Naive thymus-derived CD8-positive, alpha-beta T cell (primary cell): ENCODE measurements at regions not wholly inside any gene's neighbourhood (a gene's known extent, or its start where the extent isn't known, plus 50 kb on each side); places are given as distances from the start of the nearest gene placed in this dataset.
A peak's percentile ranks its signal among the peaks of the same experiment; 100 is the strongest.

Source experiments
- ATAC-seq, 2 donors: fragments of 150-1000 bp; cut with Tn5 transposase in 1 of 2; sonication (Bioruptor Pico), chemical (Tn5 transposase) in 1 of 2; 1 replicate in 1 of 2; 2 replicates in 1 of 2; pipeline ENCODE4 v1.10.0; 2021; ENCODE audit warnings: mild to moderate bottlenecking in 2 of 2, moderate library complexity in 2 of 2
- POLR2A ChIA-PET: fragments of 350-600 bp; sonication (Branson Sonifier 250); formaldehyde crosslinking; loops from one replicate; lab custom pipeline; 2021; ENCODE audit warnings: antibody characterized with exemption; lab: Charles Lee
- DNase-seq, 10 donors: peaks; one replicate each; pipeline versions ENCODE4 v3.0.0 to v3.0.0-alpha.2; 2020 to 2022
- H3K27ac Mint-ChIP-seq, 10 donors: one replicate each; pipeline ENCODE4 v1.8.0; 2020 to 2022; ENCODE audit warnings: mild to moderate bottlenecking in 10 of 10, mixed read lengths in 10 of 10, moderate library complexity in 4 of 10, inconsistent platforms in 1 of 10
- H3K27me3 Mint-ChIP-seq, 5 donors: one replicate each; pipeline ENCODE4 v1.8.0; 2021 to 2022; ENCODE audit warnings: mixed read lengths in 5 of 5
- H3K36me3 Mint-ChIP-seq, 3 donors: one replicate each; pipeline ENCODE4 v1.8.0; 2020 to 2022; ENCODE audit warnings: mixed read lengths in 3 of 3, mild to moderate bottlenecking in 2 of 3, inconsistent platforms in 1 of 3
- H3K4me1 Mint-ChIP-seq, 4 donors: one replicate each; pipeline ENCODE4 v1.8.0; 2021 to 2022; ENCODE audit warnings: mixed read lengths in 4 of 4
- H3K4me3 Mint-ChIP-seq, 10 donors: one replicate each; pipeline ENCODE4 v1.8.0; 2020 to 2022; ENCODE audit warnings: mild to moderate bottlenecking in 10 of 10, mixed read lengths in 10 of 10, moderate library complexity in 6 of 10, inconsistent platforms in 1 of 10
- H3K9me3 Mint-ChIP-seq, 9 donors: one replicate each; pipeline ENCODE4 v1.8.0; 2020 to 2022; ENCODE audit warnings: mixed read lengths in 9 of 9, mild to moderate bottlenecking in 3 of 9, inconsistent platforms in 1 of 9, moderate library complexity in 1 of 9

GRCh38 chr2:20897047-20897446 is 74.1 kb upstream of the LDAH start:
- H3K27me3 Mint-ChIP-seq: peaks cover 16 to 61% (median 40%) of the 10 kb centered on the region in 5 donors
- H3K9me3 Mint-ChIP-seq: peaks cover 0 to 30% (median 13%) of the 10 kb centered on the region in 9 donors

GRCh38 chr2:20884829-20885228 is 61.9 kb upstream of the LDAH start:
- Mint-ChIP-seq H3K27ac (no peak overlapping the region), H3K4me3 (no peak overlapping the region), H3K36me3 (peaks cover 0 to 5% (median 0%) of the 10 kb centered on the region in 3 donors), H3K27me3 (peaks cover 3 to 25% (median 9%) of the 10 kb centered on the region in 5 donors), H3K4me1 (peaks cover 0 to 2% (median 0%) of the 10 kb centered on the region in 4 donors), H3K9me3 (peaks cover 0 to 4% (median 0%) of the 10 kb centered on the region in 9 donors)
- DNase-seq (no peak), ATAC-seq (no peak)
- POLR2A ChIA-PET: no interaction called here

More at GRCh38 chr2:20897047-20897446, 74.1 kb upstream of the LDAH start:
- ATAC-seq (no peak), DNase-seq (no peak)
- H3K4me3 Mint-ChIP-seq: no peak overlapping the region
- POLR2A ChIA-PET: no interaction called here
- H3K27ac Mint-ChIP-seq: peak overlapping the region in 1 of 10 donors; percentile 1
- H3K36me3 Mint-ChIP-seq: peaks cover 0 to 4% (median 0%) of the 10 kb centered on the region in 3 donors
- H3K4me1 Mint-ChIP-seq: no peaks in the 10 kb centered on the region

GRCh38 chr2:20882466-20883170 is 59.7 kb upstream of the LDAH start:
- Mint-ChIP-seq H3K4me1 (peaks cover 0 to 2% (median 0%) of the 10 kb centered on the region in 4 donors), H3K9me3 (peaks cover 0 to 2% (median 0%) of the 10 kb centered on the region in 9 donors), H3K27ac (no peak overlapping the region), H3K4me3 (no peak overlapping the region), H3K36me3 (peaks cover 0 to 5% (median 0%) of the 10 kb centered on the region in 3 donors), H3K27me3 (peaks cover 3 to 24% (median 9%) of the 10 kb centered on the region in 5 donors)
- DNase-seq (no peak), ATAC-seq (no peak)
- POLR2A ChIA-PET: no interaction called here

- DNase-seq (no peak), ATAC-seq (no peak)
- POLR2A ChIA-PET: no interaction called here
- H3K27ac Mint-ChIP-seq: no peak overlapping the region
- no peaks in the 10 kb centered on the region for H3K9me3 Mint-ChIP-seq
- H3K27me3 Mint-ChIP-seq: peaks cover 7 to 16% (median 12%) of the 10 kb centered on the region in 5 donors
- peaks cover 0 to 5% (median 0%) of the 10 kb centered on the region in 3 donors for H3K36me3 Mint-ChIP-seq
- H3K4me1 Mint-ChIP-seq: peaks cover 0 to 2% (median 0%) of the 10 kb centered on the region in 4 donors
- no peak overlapping the region for H3K4me3 Mint-ChIP-seq
Observed at GRCh38 chr2:20880221-20880771, 57.4 kb upstream of the LDAH start.

GRCh38 chr2:20879221-20879620 is 56.3 kb upstream of the LDAH start:
- no peak for ATAC-seq

GRCh38 chr2:20877960-20878359 is 55.1 kb upstream of the LDAH start:
- H3K4me3 Mint-ChIP-seq: no peak overlapping the region
- peaks cover 0 to 2% (median 0%) of the 10 kb centered on the region in 4 donors for H3K4me1 Mint-ChIP-seq
- peaks cover 8 to 22% (median 16%) of the 10 kb centered on the region in 5 donors for H3K27me3 Mint-ChIP-seq
- no peak for DNase-seq
- H3K27ac Mint-ChIP-seq: no peak overlapping the region
- H3K36me3 Mint-ChIP-seq: peaks cover 0 to 13% (median 0%) of the 10 kb centered on the region in 3 donors
- H3K9me3 Mint-ChIP-seq: peaks cover 0 to 20% (median 3%) of the 10 kb centered on the region in 9 donors
- POLR2A ChIA-PET: no interaction called here
- no peak for ATAC-seq

More at GRCh38 chr2:20879221-20879620, 56.3 kb upstream of the LDAH start:
- Mint-ChIP-seq H3K36me3 (peaks cover 0 to 9% (median 0%) of the 10 kb centered on the region in 3 donors), H3K4me3 (no peak overlapping the region), H3K9me3 (peaks cover 0 to 7% (median 3%) of the 10 kb centered on the region in 9 donors), H3K4me1 (peaks cover 0 to 2% (median 0%) of the 10 kb centered on the region in 4 donors), H3K27ac (no peak overlapping the region), H3K27me3 (peaks cover 9 to 20% (median 12%) of the 10 kb centered on the region in 5 donors)
- POLR2A ChIA-PET: no interaction called here
- no peak for DNase-seq
